DND-41 (cell line): ENCODE measurements at regions not wholly inside any gene's neighbourhood (a gene's known extent, or its start where the extent isn't known, plus 50 kb on each side); places are given as distances from the start of the nearest gene placed in this dataset.

Experiments used
- CTCF ChIP-seq: IDR thresholded peaks from 2 replicates; pipeline ENCODE4 v1.5.1; 2012; ENCODE audit warnings: borderline replicate concordance, low read length, moderate library complexity, mild to moderate bottlenecking; ENCODE audit not compliant: poor library complexity, severe bottlenecking; ENCODE audit errors: extremely low read depth
- EZH2 ChIP-seq: IDR thresholded peaks from 3 replicates; pipeline ENCODE4 v1.6.1; 2012; ENCODE audit warnings: borderline replicate concordance, low read depth, mild to moderate bottlenecking, moderate library complexity, low read length, inconsistent platforms; ENCODE audit not compliant: severe bottlenecking

DNA sequence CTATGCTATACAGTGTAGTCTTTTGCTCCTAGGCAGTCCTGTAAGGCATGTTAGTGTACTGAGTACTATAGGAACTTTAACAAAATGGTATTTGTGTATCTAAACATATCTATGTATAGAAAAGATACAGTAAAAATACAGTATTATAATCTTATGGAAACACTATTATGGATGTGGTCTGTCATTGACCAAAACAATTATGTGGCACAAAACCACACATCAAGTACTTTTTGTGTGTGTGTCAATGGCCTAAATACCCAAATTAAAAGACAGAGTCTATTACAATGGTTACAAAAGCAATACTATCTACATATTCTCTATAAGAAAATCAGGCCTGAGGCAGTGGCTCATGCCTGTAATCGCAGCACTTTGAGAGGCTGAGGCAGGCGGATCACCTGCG, 610.2 kb upstream of the NDST4 start:
- TF ChIP-seq CTCF: no peak
- TF ChIP-seq EZH2: no peak
